ENCODE measurements at regions not wholly inside any gene's neighbourhood (a gene's known extent, or its start where the extent isn't known, plus 50 kb on each side); places are given as distances from the start of the nearest gene placed in this dataset.

- TF ChIP-seq GLIS3 (CRISPR knock-in tag; IDR thresholded peaks at IDR 0.05) = no peak
- TF ChIP-seq ZC3H10 (CRISPR knock-in tag; IDR thresholded peaks at IDR 0.05) = no peak
- no peak for TF ChIP-seq ZFP30 (CRISPR knock-in tag; IDR thresholded peaks at IDR 0.05)
- no peak for TF ChIP-seq OSR1 (CRISPR knock-in tag; IDR thresholded peaks at IDR 0.05)
- TF ChIP-seq PPARA (CRISPR knock-in tag; IDR thresholded peaks at IDR 0.05; ENCODE audit: borderline replicate concordance) = no peak
- no peak for TF ChIP-seq CSDC2 (CRISPR knock-in tag; IDR thresholded peaks at IDR 0.05)
- TF ChIP-seq, protein P1, sequence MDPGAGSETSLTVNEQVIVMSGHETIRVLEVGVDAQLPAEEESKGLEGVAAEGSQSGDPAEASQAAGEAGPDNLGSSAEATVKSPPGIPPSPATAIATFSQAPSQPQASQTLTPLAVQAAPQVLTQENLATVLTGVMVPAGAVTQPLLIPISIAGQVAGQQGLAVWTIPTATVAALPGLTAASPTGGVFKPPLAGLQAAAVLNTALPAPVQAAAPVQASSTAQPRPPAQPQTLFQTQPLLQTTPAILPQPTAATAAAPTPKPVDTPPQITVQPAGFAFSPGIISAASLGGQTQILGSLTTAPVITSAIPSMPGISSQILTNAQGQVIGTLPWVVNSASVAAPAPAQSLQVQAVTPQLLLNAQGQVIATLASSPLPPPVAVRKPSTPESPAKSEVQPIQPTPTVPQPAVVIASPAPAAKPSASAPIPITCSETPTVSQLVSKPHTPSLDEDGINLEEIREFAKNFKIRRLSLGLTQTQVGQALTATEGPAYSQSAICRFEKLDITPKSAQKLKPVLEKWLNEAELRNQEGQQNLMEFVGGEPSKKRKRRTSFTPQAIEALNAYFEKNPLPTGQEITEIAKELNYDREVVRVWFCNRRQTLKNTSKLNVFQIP (CRISPR knock-in tag; IDR thresholded peaks at IDR 0.05; ENCODE audit: borderline replicate concordance, low read depth) = no peak
- TF ChIP-seq, protein P2, sequence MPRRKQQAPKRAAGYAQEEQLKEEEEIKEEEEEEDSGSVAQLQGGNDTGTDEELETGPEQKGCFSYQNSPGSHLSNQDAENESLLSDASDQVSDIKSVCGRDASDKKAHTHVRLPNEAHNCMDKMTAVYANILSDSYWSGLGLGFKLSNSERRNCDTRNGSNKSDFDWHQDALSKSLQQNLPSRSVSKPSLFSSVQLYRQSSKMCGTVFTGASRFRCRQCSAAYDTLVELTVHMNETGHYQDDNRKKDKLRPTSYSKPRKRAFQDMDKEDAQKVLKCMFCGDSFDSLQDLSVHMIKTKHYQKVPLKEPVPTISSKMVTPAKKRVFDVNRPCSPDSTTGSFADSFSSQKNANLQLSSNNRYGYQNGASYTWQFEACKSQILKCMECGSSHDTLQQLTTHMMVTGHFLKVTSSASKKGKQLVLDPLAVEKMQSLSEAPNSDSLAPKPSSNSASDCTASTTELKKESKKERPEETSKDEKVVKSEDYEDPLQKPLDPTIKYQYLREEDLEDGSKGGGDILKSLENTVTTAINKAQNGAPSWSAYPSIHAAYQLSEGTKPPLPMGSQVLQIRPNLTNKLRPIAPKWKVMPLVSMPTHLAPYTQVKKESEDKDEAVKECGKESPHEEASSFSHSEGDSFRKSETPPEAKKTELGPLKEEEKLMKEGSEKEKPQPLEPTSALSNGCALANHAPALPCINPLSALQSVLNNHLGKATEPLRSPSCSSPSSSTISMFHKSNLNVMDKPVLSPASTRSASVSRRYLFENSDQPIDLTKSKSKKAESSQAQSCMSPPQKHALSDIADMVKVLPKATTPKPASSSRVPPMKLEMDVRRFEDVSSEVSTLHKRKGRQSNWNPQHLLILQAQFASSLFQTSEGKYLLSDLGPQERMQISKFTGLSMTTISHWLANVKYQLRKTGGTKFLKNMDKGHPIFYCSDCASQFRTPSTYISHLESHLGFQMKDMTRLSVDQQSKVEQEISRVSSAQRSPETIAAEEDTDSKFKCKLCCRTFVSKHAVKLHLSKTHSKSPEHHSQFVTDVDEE (CRISPR knock-in tag; IDR thresholded peaks at IDR 0.05) = no peak
- TF ChIP-seq ZNF565 (CRISPR knock-in tag; conservative IDR thresholded peaks at IDR 0.05; ENCODE audit: low read depth) = no peak
- TF ChIP-seq TOX (CRISPR knock-in tag; IDR thresholded peaks at IDR 0.05; ENCODE audit: borderline replicate concordance) = no peak
- TF ChIP-seq ARNTL (CRISPR knock-in tag; IDR thresholded peaks at IDR 0.05; ENCODE audit: borderline replicate concordance, low read depth) = no peak
- TF ChIP-seq RARB (CRISPR knock-in tag; IDR thresholded peaks at IDR 0.05) = no peak
- no peak for TF ChIP-seq ISL1 (CRISPR knock-in tag; IDR thresholded peaks at IDR 0.05)
- TF ChIP-seq CREB5 (CRISPR knock-in tag; IDR thresholded peaks at IDR 0.05; ENCODE audit: low read depth) = no peak
- no peak for ATAC-seq
Measured at GRCh38 chr2:67671464-67672450, 274.6 kb downstream of the ETAA1 start.

DNA sequence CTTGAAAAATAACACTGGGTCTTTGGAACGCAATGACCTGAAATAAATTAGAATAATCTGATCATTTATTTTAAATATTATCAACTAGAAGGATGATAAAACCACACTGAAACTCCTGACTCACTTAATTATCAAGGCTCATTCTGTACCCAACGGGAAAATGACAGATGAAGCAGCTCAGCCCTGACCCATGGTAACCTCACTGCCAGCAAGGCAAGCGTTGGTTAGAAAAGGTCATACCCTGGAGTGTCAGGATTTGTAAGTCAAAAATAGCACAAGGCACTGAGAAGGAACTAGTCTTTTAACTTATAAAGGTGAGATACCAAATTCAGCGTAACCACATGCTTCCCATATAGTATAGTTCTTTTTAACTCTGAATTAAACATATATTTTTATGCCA lies 277.5 kb downstream of the ETAA1 start:
- TF ChIP-seq ISL1 (CRISPR knock-in tag; IDR thresholded peaks at IDR 0.05) (0 out of 2 replicates have a peak, but pooled peaks have one; percentile 4), PPARA (CRISPR knock-in tag; IDR thresholded peaks at IDR 0.05; ENCODE audit: borderline replicate concordance) (no peak)
- ATAC-seq = no peak

- TF ChIP-seq CSDC2 (CRISPR knock-in tag; IDR thresholded peaks at IDR 0.05) (no peak), ISL1 (CRISPR knock-in tag; IDR thresholded peaks at IDR 0.05) (no peak), TCF4 (CRISPR knock-in tag; IDR thresholded peaks at IDR 0.05; ENCODE audit: borderline replicate concordance) (no peak), RARB (CRISPR knock-in tag; IDR thresholded peaks at IDR 0.05) (no peak), ESRRG (CRISPR knock-in tag; IDR thresholded peaks at IDR 0.05) (no peak)
- no peak for ATAC-seq
Measured at GRCh38 chr2:67684991-67685390, 287.9 kb downstream of the ETAA1 start.

DNA sequence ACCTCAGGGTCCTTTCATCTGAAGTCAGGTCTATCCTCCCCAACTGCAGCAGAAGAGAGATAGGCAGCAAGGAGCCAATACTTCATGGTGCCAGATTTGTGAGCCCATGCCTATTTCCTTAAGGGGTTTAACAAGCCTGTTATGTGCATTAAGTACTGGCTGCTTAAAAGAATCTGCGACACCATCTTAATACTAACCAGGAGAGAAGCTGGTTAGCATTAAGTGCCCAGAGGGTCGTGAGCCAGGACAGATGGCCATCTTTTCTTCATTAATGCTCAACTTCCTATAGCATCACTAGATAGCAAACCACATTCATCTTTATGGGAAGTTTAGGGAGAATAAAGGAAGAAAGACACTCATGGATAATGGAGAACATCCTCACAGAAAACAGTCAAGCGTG lies 289.1 kb downstream of the ETAA1 start:
- TF ChIP-seq TOX (CRISPR knock-in tag; IDR thresholded peaks at IDR 0.05; ENCODE audit: borderline replicate concordance) = no peak
- peak; percentile 36; the same call in 1 of the 2 replicates for TF ChIP-seq TCF4 (CRISPR knock-in tag; IDR thresholded peaks at IDR 0.05; ENCODE audit: borderline replicate concordance)
- no peak for TF ChIP-seq ZFP30 (CRISPR knock-in tag; IDR thresholded peaks at IDR 0.05)
- no peak for TF ChIP-seq ZFP3 (CRISPR knock-in tag; IDR thresholded peaks at IDR 0.05)
- no peak for TF ChIP-seq BACH2 (CRISPR knock-in tag; IDR thresholded peaks at IDR 0.05; ENCODE audit: borderline replicate concordance)
- TF ChIP-seq OSR1 (CRISPR knock-in tag; IDR thresholded peaks at IDR 0.05) = no peak
- no peak for TF ChIP-seq ISL1 (CRISPR knock-in tag; IDR thresholded peaks at IDR 0.05)
- ATAC-seq = no peak

DNA sequence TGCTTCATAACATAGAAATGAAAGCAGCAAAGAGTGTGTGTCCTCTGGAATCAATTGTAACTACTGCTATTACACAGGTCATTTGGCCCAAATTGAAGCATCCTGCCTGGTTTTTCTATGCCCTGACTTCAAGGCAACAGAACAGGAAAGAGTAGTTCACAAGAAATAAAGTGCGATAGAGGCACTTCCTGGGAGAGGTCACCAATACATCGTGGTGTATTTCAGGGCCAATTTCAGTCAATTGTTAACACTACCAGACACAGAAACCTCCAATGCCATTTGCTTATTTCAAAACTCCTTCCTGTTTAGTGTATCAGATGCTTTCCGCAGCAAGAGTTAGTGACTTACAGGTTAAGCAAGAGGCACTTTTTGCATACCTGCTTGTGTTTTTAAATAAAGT lies 292.1 kb downstream of the ETAA1 start:
- ATAC-seq = no peak
- no peak for TF ChIP-seq ISL1 (CRISPR knock-in tag; IDR thresholded peaks at IDR 0.05)
- TF ChIP-seq ZFP30 (CRISPR knock-in tag; IDR thresholded peaks at IDR 0.05) = no peak
